CD4-positive, alpha-beta T cell (primary cell): ENCODE measurements at regions not wholly inside any gene's neighbourhood (a gene's known extent, or its start where the extent isn't known, plus 50 kb on each side); places are given as distances from the start of the nearest gene placed in this dataset.

ENCODE experiments used
- ATAC-seq: fragments of 200-7000 bp; cut with Tn5 transposase; one replicate; pipeline ENCODE4 v1.10.0; 2022; ENCODE audit warnings: mild to moderate bottlenecking; ENCODE audit not compliant: poor library complexity
- CTCF ChIA-PET: fragments of 350-600 bp; sonication (Branson Sonifier 250); formaldehyde crosslinking; loops from one replicate; lab custom pipeline; 2021; ENCODE audit warnings: antibody characterized with exemption, inconsistent platforms; lab: Charles Lee
- POLR2A ChIA-PET: fragments of 350-600 bp; sonication (Branson Sonifier 250); formaldehyde crosslinking; loops from one replicate; lab custom pipeline; 2021; ENCODE audit warnings: antibody characterized with exemption, inconsistent platforms; lab: Charles Lee
- DNase-seq, 14 experiments: peaks; one replicate each; pipeline ENCODE4 v3.0.0-alpha.2; 2013 to 2020; ENCODE audit warnings: mixed read lengths in 2 of 14
- H3K27ac ChIP-seq, 2 donors: one replicate each; pipeline versions ENCODE4 v1.5.1 to v1.7.0; 2013; ENCODE audit warnings: low read length in 2 of 2, low read depth in 1 of 2, mild to moderate bottlenecking in 1 of 2
- H3K27me3 ChIP-seq, 2 experiments: 1 replicate in 1 of 2; 2 replicates in 1 of 2; pipeline versions ENCODE4 v1.6.1 to v1.7.0; 2013; ENCODE audit warnings: low read length in 2 of 2, control low read depth in 1 of 2, mild to moderate bottlenecking in 1 of 2, moderate library complexity in 1 of 2; ENCODE audit not compliant: insufficient read depth in 2 of 2, control insufficient read depth in 1 of 2
- H3K36me3 ChIP-seq: one replicate; pipeline ENCODE4 v1.6.1; 2013; ENCODE audit warnings: low read length, control low read depth; ENCODE audit not compliant: insufficient read depth
- H3K4me1 ChIP-seq: one replicate; pipeline ENCODE4 v1.6.1; 2013; ENCODE audit warnings: low read length, control low read depth; ENCODE audit not compliant: insufficient read depth
- H3K4me3 ChIP-seq: one replicate; pipeline ENCODE4 v1.5.1; 2013; ENCODE audit warnings: mild to moderate bottlenecking, low read length, moderate library complexity
- H3K9me3 ChIP-seq, 2 experiments: 1 replicate in 1 of 2; 2 replicates in 1 of 2; pipeline versions ENCODE4 v1.6.1 to v1.7.0; 2013; ENCODE audit warnings: low read length in 2 of 2, mild to moderate bottlenecking in 2 of 2, control low read depth in 1 of 2, moderate library complexity in 1 of 2; ENCODE audit not compliant: control insufficient read depth in 1 of 2, insufficient read depth in 1 of 2
- H3K27ac Mint-ChIP-seq: one replicate; pipeline ENCODE4 v1.8.0; 2020; ENCODE audit warnings: mixed read lengths
- H3K27me3 Mint-ChIP-seq: one replicate; pipeline ENCODE4 v1.8.0; 2021; ENCODE audit warnings: mixed read lengths
- H3K36me3 Mint-ChIP-seq: one replicate; pipeline ENCODE4 v1.8.0; 2021; ENCODE audit warnings: low read depth, mixed read lengths
- H3K4me1 Mint-ChIP-seq: one replicate; pipeline ENCODE4 v1.8.0; 2021; ENCODE audit warnings: low read depth, mixed read lengths
- H3K4me3 Mint-ChIP-seq: one replicate; pipeline ENCODE4 v1.8.0; 2020; ENCODE audit warnings: mild to moderate bottlenecking, mixed read lengths
- H3K9me3 Mint-ChIP-seq: one replicate; pipeline ENCODE4 v1.8.0; 2020; ENCODE audit warnings: mixed read lengths
- CTCF ChIP-seq: fragments of 200-600 bp; IDR thresholded peaks from one replicate; pipeline ENCODE4 v1.8.0; 2022; ENCODE audit warnings: antibody characterized with exemption, mild to moderate bottlenecking
- intact Hi-C, 2 experiments: fragments of 100-400 bp; cut with DNase I in 1 of 2; cut with micrococcal nuclease in 1 of 2; formaldehyde crosslinking; loops; one replicate each; pipeline versions ENCODE4 v1.15.1 to v1.9.0; 2023 to 2025; cut with DNase I, micrococcal nuclease

DNA sequence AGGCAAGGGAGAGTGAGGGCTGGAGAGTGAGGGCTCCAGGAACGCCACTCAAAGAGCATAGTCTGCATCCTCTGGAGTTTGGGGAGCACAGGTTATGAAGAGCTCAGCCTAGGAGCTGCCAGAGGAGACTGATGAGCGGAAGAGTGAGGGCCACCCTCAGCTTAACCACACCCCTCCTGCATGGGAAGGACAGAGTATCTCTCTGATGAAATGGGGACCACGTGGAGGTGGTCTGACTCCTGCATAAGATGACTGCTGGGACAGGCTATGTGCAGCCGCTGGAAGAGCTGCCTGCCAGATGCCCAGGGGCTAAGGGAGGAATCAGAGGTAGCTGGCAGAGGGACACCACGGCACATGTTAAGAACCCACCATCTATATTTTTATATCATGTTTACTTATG is 162.9 kb upstream of the POU2AF2 start:
- no peak for TF ChIP-seq CTCF
- CTCF ChIA-PET = no interaction called here

DNA sequence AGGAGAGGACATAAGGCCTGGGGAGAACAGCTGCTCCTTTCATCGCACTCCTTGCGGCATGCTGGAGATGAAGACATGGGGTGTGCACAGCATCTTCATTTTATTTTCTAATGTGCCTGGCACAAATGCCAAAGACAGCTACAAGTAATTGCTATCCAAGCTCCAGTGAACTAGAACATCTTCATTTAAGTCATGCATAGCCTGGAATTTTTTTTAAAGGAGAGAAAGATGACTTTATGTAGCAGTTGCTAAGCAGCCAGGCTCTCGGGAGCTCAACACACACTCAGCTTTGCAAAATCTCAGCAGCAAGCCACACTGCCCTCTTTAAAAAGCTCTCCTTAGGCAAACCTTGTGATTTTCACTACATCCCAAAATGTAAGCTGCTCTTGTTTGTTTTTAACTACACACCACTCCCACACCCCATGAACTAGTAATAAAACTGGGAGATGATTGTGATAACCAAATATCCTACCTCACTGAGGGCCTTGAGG is 164.5 kb upstream of the POU2AF2 start:
- Histone ChIP-seq H3K4me1 (no peaks in the 10 kb centered on the region), H3K4me3 (no peak overlapping the region), H3K36me3 (no peaks in the 10 kb centered on the region), H3K9me3 (no peaks in the 10 kb centered on the region), H3K27me3 (no peaks in the 10 kb centered on the region), H3K27ac (no peak overlapping the region)
- ChIA-PET POLR2A (no interaction called here), CTCF (no interaction called here)
- H3K4me1 Mint-ChIP-seq = no peaks in the 10 kb centered on the region
- DNase-seq = no peak
- no peak for ATAC-seq
- no peak overlapping the region for H3K27ac Mint-ChIP-seq
- no peak overlapping the region for H3K4me3 Mint-ChIP-seq
- H3K9me3 Mint-ChIP-seq = no peaks in the 10 kb centered on the region
- peaks cover 7% of the 10 kb centered on the region for H3K27me3 Mint-ChIP-seq
- intact Hi-C loops = no loop called here
- TF ChIP-seq CTCF = no peak
- H3K36me3 Mint-ChIP-seq = no peaks in the 10 kb centered on the region

More for the DNA sequence above, 162.9 kb upstream of the POU2AF2 start:
- Mint-ChIP-seq H3K4me1 (no peaks in the 10 kb centered on the region), H3K27ac (no peak overlapping the region), H3K4me3 (no peak overlapping the region), H3K27me3 (peaks cover 12% of the 10 kb centered on the region), H3K9me3 (no peaks in the 10 kb centered on the region), H3K36me3 (no peaks in the 10 kb centered on the region)
- DNase-seq (no peak), ATAC-seq (no peak)
- Histone ChIP-seq H3K4me3 (no peak overlapping the region), H3K4me1 (no peaks in the 10 kb centered on the region), H3K9me3 (no peaks in the 10 kb centered on the region), H3K27ac (no peak overlapping the region), H3K27me3 (no peaks in the 10 kb centered on the region), H3K36me3 (no peaks in the 10 kb centered on the region)
- POLR2A ChIA-PET = no interaction called here
- intact Hi-C loops = no loop called here

DNA sequence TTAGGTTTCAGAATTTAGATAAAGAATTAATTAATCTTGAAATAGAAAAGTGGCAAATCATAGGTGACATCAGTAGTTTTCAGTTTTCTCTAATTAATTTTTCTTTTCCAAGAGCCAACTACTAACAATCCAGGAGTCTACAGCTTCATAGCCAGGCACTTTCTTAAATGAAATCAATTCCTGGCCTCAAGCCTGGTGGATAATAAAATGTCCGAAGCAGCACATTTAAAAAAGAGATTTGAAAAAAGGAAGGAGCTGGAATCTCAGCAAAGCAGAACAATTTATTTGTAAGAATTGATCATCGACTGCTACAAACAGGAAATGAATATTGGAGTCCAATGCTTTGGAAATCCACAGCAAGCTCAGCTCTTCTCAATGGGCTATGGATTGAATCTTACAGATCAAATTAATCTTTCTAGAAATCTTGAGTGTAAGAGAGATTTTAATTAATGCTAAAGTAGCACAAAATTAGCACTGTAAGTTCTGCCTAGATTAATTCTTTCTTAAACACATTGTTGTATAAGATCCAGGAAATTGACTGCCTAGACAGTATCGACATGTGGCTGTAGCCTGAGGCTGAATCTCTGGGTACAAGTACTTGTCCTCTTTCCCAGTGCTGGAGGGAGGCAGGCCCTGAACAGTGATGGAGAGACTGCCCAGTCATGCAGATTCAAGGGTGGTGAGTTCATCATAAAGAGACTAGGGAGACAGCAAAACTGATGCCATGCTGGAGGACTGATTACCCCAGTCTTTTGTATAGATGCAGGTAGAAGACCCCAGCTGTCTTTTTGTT is 167.8 kb upstream of the POU2AF2 start:
- POLR2A ChIA-PET = no interaction called here
- no peak for ATAC-seq

More for the DNA sequence above, 167.8 kb upstream of the POU2AF2 start:
- H3K9me3 Mint-ChIP-seq = no peaks in the 10 kb centered on the region
- Histone ChIP-seq H3K27me3 (no peaks in the 10 kb centered on the region), H3K36me3 (no peaks in the 10 kb centered on the region), H3K4me1 (no peaks in the 10 kb centered on the region), H3K9me3 (no peaks in the 10 kb centered on the region), H3K27ac (no peak overlapping the region), H3K4me3 (no peak overlapping the region)
- intact Hi-C loops = no loop called here
- H3K4me1 Mint-ChIP-seq = no peaks in the 10 kb centered on the region
- CTCF ChIA-PET = no interaction called here
- H3K27ac Mint-ChIP-seq = no peak overlapping the region
- peaks cover 7% of the 10 kb centered on the region for H3K27me3 Mint-ChIP-seq
- no peak overlapping the region for H3K4me3 Mint-ChIP-seq
- no peaks in the 10 kb centered on the region for H3K36me3 Mint-ChIP-seq
- no peak for DNase-seq
- TF ChIP-seq CTCF = no peak
